Mammary epithelial cell (primary cell): ENCODE measurements at regions not wholly inside any gene's neighbourhood (a gene's known extent, or its start where the extent isn't known, plus 50 kb on each side); places are given as distances from the start of the nearest gene placed in this dataset.
"Not testable (repeated sequence)": the region's sequence is repeated elsewhere in the genome, so short reads cannot be mapped to it uniquely, and the experiment has no call there.

Source experiments
- CTCF ChIP-seq, 2 donors: IDR thresholded peaks in 1 of 2; conservative IDR thresholded peaks in 1 of 2; 2 replicates each; pipeline ENCODE4 v1.5.1; 2011 to 2012; ENCODE audit warnings: inconsistent platforms in 2 of 2, low read length in 2 of 2, mild to moderate bottlenecking in 2 of 2, control low read depth in 1 of 2, low read depth in 1 of 2; ENCODE audit not compliant: insufficient read depth in 1 of 2; ENCODE audit errors: extremely low read depth in 1 of 2
- EZH2 ChIP-seq: IDR thresholded peaks from 2 replicates; pipeline ENCODE4 v1.6.1; 2012; ENCODE audit warnings: low read length, inconsistent platforms, borderline replicate concordance

- not testable (repeated sequence) for TF ChIP-seq CTCF (conservative IDR thresholded peaks at IDR 0.05 in 1 of 2, IDR thresholded peaks at IDR 0.05 in 1 of 2; ENCODE audit: extremely low read depth in 1 of 2, insufficient read depth in 1 of 2, low read depth in 1 of 2, low read length in 2 of 2); EZH2
Observed at GRCh38 chr2:87658976-87659375, 88.9 kb upstream of the PLGLB2 start.
